PC-9 (cell line): ENCODE measurements at regions not wholly inside any gene's neighbourhood (a gene's known extent, or its start where the extent isn't known, plus 50 kb on each side); places are given as distances from the start of the nearest gene placed in this dataset.

Experiments
- BruUV-seq: library from RNA; stranded (reverse); fragments of 400-500 nt; replicated peaks from 2 replicates; lab custom pipeline; 2021; lab: Mats Ljungman, UMichigan
- CTCF ChIA-PET: fragments of 300-600 bp; sonication (Branson Sonifier 250); formaldehyde crosslinking; loops from one replicate; lab custom pipeline; 2022; ENCODE audit warnings: antibody characterized with exemption; lab: Charles Lee
- POLR2A ChIA-PET: fragments of 300-600 bp; sonication (Branson Sonifier 250); formaldehyde crosslinking; loops from one replicate; lab custom pipeline; 2022; ENCODE audit warnings: antibody characterized with exemption; ENCODE audit not compliant: unreplicated experiment; lab: Charles Lee
- DNase-seq, 2 experiments: peaks; one replicate each; pipeline versions ENCODE4 v3.0.0 to v3.0.0-alpha.2; 2015 to 2022; ENCODE audit warnings: mixed read lengths in 1 of 2
- H2AFZ ChIP-seq: fragments of 200-600 bp; sonication (generic); 2 replicates; pipeline ENCODE4 v1.8.1; 2017; ENCODE audit warnings: antibody characterized with exemption
- H3F3A ChIP-seq: fragments of 200-600 bp; sonication (generic); 2 replicates; pipeline ENCODE4 v1.8.1; 2017; ENCODE audit warnings: antibody characterized with exemption, mild to moderate bottlenecking, low read depth; ENCODE audit not compliant: insufficient read depth
- H3K27ac ChIP-seq: fragments of 200-600 bp; sonication (generic); 2 replicates; pipeline ENCODE4 v1.6.1; 2016; ENCODE audit warnings: mixed run types
- H3K27me3 ChIP-seq: fragments of 200-600 bp; sonication (generic); 2 replicates; pipeline ENCODE4 v1.6.1; 2016; ENCODE audit warnings: low read depth, mixed run types; ENCODE audit not compliant: insufficient read depth
- H3K36me3 ChIP-seq: fragments of 200-600 bp; sonication (generic); 2 replicates; pipeline ENCODE4 v1.6.1; 2016; ENCODE audit warnings: low read depth, mixed run types
- H3K4me1 ChIP-seq: fragments of 200-600 bp; sonication (generic); replicated peaks from 2 replicates; pipeline ENCODE4 v1.6.1; 2016; ENCODE audit warnings: mixed run types; ENCODE audit not compliant: insufficient read depth
- H3K4me2 ChIP-seq: fragments of 200-600 bp; sonication (generic); 2 replicates; pipeline ENCODE4 v1.6.1; 2017; ENCODE audit warnings: mixed run types
- H3K4me3 ChIP-seq: fragments of 200-600 bp; sonication (generic); 2 replicates; pipeline ENCODE4 v1.6.1; 2016; ENCODE audit warnings: mixed run types
- H3K79me2 ChIP-seq: fragments of 200-600 bp; sonication (generic); 2 replicates; pipeline ENCODE4 v1.6.1; 2017; ENCODE audit warnings: low read depth, mixed run types
- H3K9me2 ChIP-seq: fragments of 200-600 bp; sonication (generic); 2 replicates; pipeline ENCODE4 v1.8.1; 2017; ENCODE audit warnings: mild to moderate bottlenecking; ENCODE audit not compliant: insufficient read depth
- H3K9me3 ChIP-seq: fragments of 200-600 bp; sonication (generic); 2 replicates; pipeline ENCODE4 v1.8.1; 2016; ENCODE audit warnings: low read depth; ENCODE audit not compliant: insufficient read depth
- H4K20me1 ChIP-seq: fragments of 200-600 bp; sonication (generic); 2 replicates; pipeline ENCODE4 v1.8.1; 2017; ENCODE audit not compliant: insufficient read depth
- EZH2 ChIP-seq: fragments of 200-600 bp; sonication (generic); IDR thresholded peaks from 2 replicates; pipeline ENCODE4 v1.8.0; 2017; ENCODE audit warnings: antibody characterized with exemption, low read depth
- intact Hi-C: fragments of 100-400 bp; cut with micrococcal nuclease; formaldehyde crosslinking; loops from one replicate; pipeline ENCODE4 v1.10.0; 2022; ENCODE audit not compliant: unreplicated experiment
- TF ChIP-seq, protein P1 (sequence below): fragments of 200-600 bp; sonication (generic); conservative IDR thresholded peaks from 2 replicates; pipeline ENCODE4 v1.6.1; 2017; ENCODE audit warnings: mixed run types, antibody characterized with exemption, mild to moderate bottlenecking, moderate library complexity

DNA sequence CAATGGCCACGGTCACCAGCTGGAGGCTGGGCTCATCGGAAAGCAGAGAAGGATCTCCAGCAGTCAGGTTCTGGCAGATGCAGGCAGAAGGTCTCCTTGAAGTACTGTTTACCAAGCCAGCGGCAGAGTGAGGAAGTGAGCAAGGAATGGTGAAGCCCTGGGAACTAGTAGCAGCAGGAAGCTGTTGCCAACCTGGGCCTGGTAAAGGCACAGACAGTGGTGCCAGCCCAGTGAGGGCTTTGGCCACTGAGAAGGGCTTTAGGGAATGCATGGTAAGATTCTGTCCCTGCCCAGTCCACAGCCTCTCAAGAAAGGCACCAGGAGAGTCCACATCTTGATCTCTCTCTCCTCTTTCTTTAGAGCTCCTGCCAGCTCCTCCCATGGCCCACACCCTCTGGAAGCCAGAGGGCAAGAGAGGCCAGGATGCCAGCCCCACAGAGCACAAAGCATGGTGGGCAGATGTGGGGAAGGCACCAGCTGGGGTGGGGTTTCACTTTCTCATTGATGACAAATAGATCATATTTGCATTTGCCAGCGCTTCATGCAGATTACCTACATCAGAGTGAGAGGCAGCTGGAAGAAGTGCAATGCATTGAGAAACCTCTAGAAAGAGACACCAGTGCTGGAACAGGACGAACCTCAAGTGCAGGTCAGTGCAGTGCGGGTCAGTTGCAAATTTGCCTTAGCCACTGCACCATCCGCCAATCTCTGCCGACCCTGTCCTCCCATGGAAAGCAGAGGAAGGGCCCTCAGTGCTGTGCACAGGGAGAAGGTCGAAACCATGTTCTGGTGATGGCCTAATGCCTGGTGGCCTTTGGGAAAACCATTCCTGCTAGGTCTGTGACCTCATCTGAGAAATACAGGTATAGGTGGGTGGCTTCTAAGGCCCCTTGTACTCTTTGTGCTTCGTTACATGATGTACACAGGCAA, 667.8 kb upstream of the MKI67 start:
- Histone ChIP-seq H2AFZ (no peak overlapping the region), H4K20me1 (no peaks in the 10 kb centered on the region), H3K9me3 (no peaks in the 10 kb centered on the region), H3K4me2 (no peak overlapping the region), H3K27ac (no peak overlapping the region), H3K79me2 (no peaks in the 10 kb centered on the region), H3K27me3 (no peaks in the 10 kb centered on the region), H3K36me3 (no peaks in the 10 kb centered on the region), H3K4me3 (no peak overlapping the region), H3K9me2 (no peaks in the 10 kb centered on the region), H3F3A (no peaks in the 10 kb centered on the region), H3K4me1 (no peaks in the 10 kb centered on the region)
- no peak for TF ChIP-seq EZH2
- TF ChIP-seq, protein P1, sequence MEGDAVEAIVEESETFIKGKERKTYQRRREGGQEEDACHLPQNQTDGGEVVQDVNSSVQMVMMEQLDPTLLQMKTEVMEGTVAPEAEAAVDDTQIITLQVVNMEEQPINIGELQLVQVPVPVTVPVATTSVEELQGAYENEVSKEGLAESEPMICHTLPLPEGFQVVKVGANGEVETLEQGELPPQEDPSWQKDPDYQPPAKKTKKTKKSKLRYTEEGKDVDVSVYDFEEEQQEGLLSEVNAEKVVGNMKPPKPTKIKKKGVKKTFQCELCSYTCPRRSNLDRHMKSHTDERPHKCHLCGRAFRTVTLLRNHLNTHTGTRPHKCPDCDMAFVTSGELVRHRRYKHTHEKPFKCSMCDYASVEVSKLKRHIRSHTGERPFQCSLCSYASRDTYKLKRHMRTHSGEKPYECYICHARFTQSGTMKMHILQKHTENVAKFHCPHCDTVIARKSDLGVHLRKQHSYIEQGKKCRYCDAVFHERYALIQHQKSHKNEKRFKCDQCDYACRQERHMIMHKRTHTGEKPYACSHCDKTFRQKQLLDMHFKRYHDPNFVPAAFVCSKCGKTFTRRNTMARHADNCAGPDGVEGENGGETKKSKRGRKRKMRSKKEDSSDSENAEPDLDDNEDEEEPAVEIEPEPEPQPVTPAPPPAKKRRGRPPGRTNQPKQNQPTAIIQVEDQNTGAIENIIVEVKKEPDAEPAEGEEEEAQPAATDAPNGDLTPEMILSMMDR, result no peak
- no peak for DNase-seq
- POLR2A ChIA-PET, result no interaction called here
- intact Hi-C loops, result no loop called here
- BruUV-seq, result no TSS peak
- CTCF ChIA-PET, result no interaction called here

DNA sequence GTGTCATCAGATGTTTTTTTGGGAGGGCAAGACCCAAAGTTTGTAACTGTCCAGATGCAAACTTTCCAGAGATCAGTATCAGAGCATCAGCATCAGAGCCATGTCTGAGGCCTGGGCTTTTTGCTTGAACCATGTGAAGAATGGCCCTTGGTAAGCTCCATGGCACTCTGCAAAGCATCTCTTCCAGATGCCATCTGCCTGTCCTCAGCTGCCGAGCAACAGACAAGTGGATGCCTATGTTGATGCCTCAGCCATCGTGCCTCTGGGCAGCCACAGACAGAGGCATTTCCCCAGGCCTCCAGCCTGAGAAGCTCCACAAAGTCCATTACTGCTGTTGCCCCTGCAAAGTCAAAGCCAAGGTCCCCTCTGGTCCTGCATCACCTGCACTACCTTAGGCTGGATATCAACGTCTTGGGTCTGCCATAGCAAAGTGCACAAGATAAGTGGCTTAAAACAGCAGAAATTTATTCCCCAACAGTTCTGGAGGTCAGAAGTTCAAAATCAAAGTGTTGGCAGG, 670.2 kb upstream of the MKI67 start:
- intact Hi-C loops, result no loop called here

DNA sequence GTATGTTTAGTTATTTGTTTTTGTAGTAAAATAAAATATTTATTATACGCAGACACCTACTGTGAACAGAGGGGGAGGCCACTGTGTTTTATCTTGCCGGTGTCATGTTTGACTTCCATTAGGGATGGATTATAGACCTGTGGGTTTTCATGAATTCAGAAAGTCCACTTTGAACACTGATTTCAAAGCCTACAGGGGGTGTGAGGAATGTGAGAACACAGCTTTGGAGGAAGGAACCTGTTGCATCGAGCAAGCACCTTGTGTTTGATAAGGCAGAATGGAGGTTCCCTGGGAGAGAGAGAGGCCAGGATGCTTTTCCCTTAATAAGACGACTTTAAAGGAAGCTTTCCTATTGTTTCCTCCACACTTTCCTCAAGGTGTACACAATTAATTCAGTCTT, 665.0 kb upstream of the MGMT start:
- Histone ChIP-seq H3K4me2 (no peak overlapping the region), H3K4me1 (no peaks in the 10 kb centered on the region), H3K27ac (no peak overlapping the region), H3F3A (no peaks in the 10 kb centered on the region), H2AFZ (no peak overlapping the region), H3K9me3 (no peaks in the 10 kb centered on the region), H3K27me3 (no peaks in the 10 kb centered on the region), H4K20me1 (no peaks in the 10 kb centered on the region), H3K4me3 (no peak overlapping the region), H3K36me3 (no peaks in the 10 kb centered on the region), H3K9me2 (no peaks in the 10 kb centered on the region), H3K79me2 (no peaks in the 10 kb centered on the region)
- no peak for TF ChIP-seq EZH2
- TF ChIP-seq, protein P1, result no peak
- BruUV-seq, result no TSS peak
- intact Hi-C loops, result no loop called here
- ChIA-PET POLR2A (no interaction called here), CTCF (no interaction called here)
- no peak for DNase-seq

More for the DNA sequence above, 670.2 kb upstream of the MKI67 start:
- H3K27me3 ChIP-seq, result no peaks in the 10 kb centered on the region
- DNase-seq, result no peak
- no peak overlapping the region for H2AFZ ChIP-seq
- H3K4me2 ChIP-seq, result no peak overlapping the region
- no peaks in the 10 kb centered on the region for H4K20me1 ChIP-seq
- no peak overlapping the region for H3K27ac ChIP-seq
- ChIA-PET CTCF (no interaction called here), POLR2A (no interaction called here)
- no peaks in the 10 kb centered on the region for H3K79me2 ChIP-seq
- H3K4me1 ChIP-seq, result no peaks in the 10 kb centered on the region
- H3F3A ChIP-seq, result no peaks in the 10 kb centered on the region
- BruUV-seq, result no TSS peak
- TF ChIP-seq EZH2, result no peak
- TF ChIP-seq, protein P1, result no peak
- H3K9me2 ChIP-seq, result no peaks in the 10 kb centered on the region
- H3K4me3 ChIP-seq, result no peak overlapping the region
- H3K36me3 ChIP-seq, result no peaks in the 10 kb centered on the region
- no peaks in the 10 kb centered on the region for H3K9me3 ChIP-seq
